H1 (cell line): ENCODE measurements at regions not wholly inside any gene's neighbourhood (a gene's known extent, or its start where the extent isn't known, plus 50 kb on each side); places are given as distances from the start of the nearest gene placed in this dataset.

ENCODE experiments used
- CTCF ChIA-PET: fragments of 300-600 bp; sonication (Branson Sonifier 250); formaldehyde crosslinking; loops from one replicate; lab custom pipeline; 2021; ENCODE audit not compliant: partially characterized antibody; lab: Charles Lee
- POLR2A ChIA-PET: fragments of 300-600 bp; sonication (Branson Sonifier 250); formaldehyde crosslinking; loops from one replicate; lab custom pipeline; 2021; ENCODE audit warnings: inconsistent platforms; ENCODE audit not compliant: partially characterized antibody; lab: Charles Lee
- DNase-seq, 2 experiments: peaks; one replicate each; pipeline versions ENCODE4 v3.0.0 to v3.0.0-alpha.2; 2010 to 2022; ENCODE audit warnings: low spot score in 2 of 2, low read depth in 1 of 2, mixed read lengths in 1 of 2
- FAIRE-seq: peaks from 2 replicates; lab custom pipeline; 2011; peaks lifted over from hg19 to GRCh38; lab: Jason Lieb, UNC
- H2AFZ ChIP-seq: 2 replicates; pipeline ENCODE4 v1.8.1; 2012; ENCODE audit warnings: low read length, inconsistent platforms
- H2AK5ac ChIP-seq: 2 replicates; pipeline ENCODE4 v1.6.1; 2013; ENCODE audit warnings: low read depth, low read length
- H2BK120ac ChIP-seq: replicated peaks from 2 replicates; pipeline ENCODE3; 2013; ENCODE audit warnings: low read depth, low read length, inconsistent platforms
- H2BK12ac ChIP-seq: 2 replicates; pipeline ENCODE4 v1.6.1; 2013; ENCODE audit warnings: low read depth, low read length
- H2BK15ac ChIP-seq: 2 replicates; pipeline ENCODE4 v1.6.1; 2013; ENCODE audit warnings: low read length
- H2BK20ac ChIP-seq: 2 replicates; pipeline ENCODE4 v1.6.1; 2013; ENCODE audit warnings: low read length
- H2BK5ac ChIP-seq: 2 replicates; pipeline ENCODE4 v1.6.1; 2013; ENCODE audit warnings: low read depth, low read length
- H3K14ac ChIP-seq: 2 replicates; pipeline ENCODE4 v1.6.1; 2013; ENCODE audit warnings: inconsistent platforms; ENCODE audit not compliant: insufficient read length
- H3K18ac ChIP-seq: 2 replicates; pipeline ENCODE4 v1.6.1; 2013; ENCODE audit warnings: low read length; ENCODE audit errors: extremely low read depth
- H3K23ac ChIP-seq: 2 replicates; pipeline ENCODE4 v1.6.1; 2013; ENCODE audit warnings: inconsistent platforms; ENCODE audit not compliant: insufficient read length
- H3K23me2 ChIP-seq: 2 replicates; pipeline ENCODE4 v1.6.1; 2013; ENCODE audit warnings: low read depth, low read length
- H3K27ac ChIP-seq: 2 replicates; pipeline ENCODE4 v1.6.1; 2011; ENCODE audit warnings: low read depth, low read length, inconsistent platforms
- H3K27me3 ChIP-seq, 4 experiments: replicated peaks in 1 of 4; 1 replicate in 1 of 4; 2 replicates in 3 of 4; pipeline versions ENCODE4 v1.6.1 to v1.8.1; 2011 to 2013; ENCODE audit warnings: low read length in 3 of 4, mild to moderate bottlenecking in 3 of 4, inconsistent platforms in 2 of 4, mixed read lengths in 2 of 4, moderate library complexity in 1 of 4; ENCODE audit not compliant: control insufficient read depth in 3 of 4, insufficient read depth in 3 of 4; ENCODE audit errors: extremely low read depth in 1 of 4
- H3K36me3 ChIP-seq, 4 experiments: 2 replicates each; pipeline versions ENCODE4 v1.6.1 to v1.8.1; 2011 to 2013; ENCODE audit warnings: mild to moderate bottlenecking in 4 of 4, low read length in 3 of 4, moderate library complexity in 2 of 4, control low read depth in 1 of 4, inconsistent platforms in 1 of 4; ENCODE audit not compliant: insufficient read depth in 4 of 4, control insufficient read depth in 2 of 4
- H3K4ac ChIP-seq: replicated peaks from 2 replicates; pipeline ENCODE3; 2013; ENCODE audit warnings: low read length, low read depth, mixed read lengths, inconsistent platforms; ENCODE audit not compliant: insufficient read length
- H3K4me1 ChIP-seq, 4 experiments: replicated peaks in 1 of 4; 1 replicate in 1 of 4; 2 replicates in 3 of 4; pipeline versions ENCODE4 v1.6.1 to v1.8.1; 2011 to 2013; ENCODE audit warnings: low read length in 3 of 4, inconsistent platforms in 2 of 4, mixed read lengths in 1 of 4; ENCODE audit not compliant: insufficient read depth in 4 of 4, control insufficient read depth in 3 of 4
- H3K4me2 ChIP-seq, 2 experiments: 2 replicates each; pipeline versions ENCODE4 v1.6.1 to v1.8.1; 2011 to 2013; ENCODE audit warnings: low read depth in 2 of 2, low read length in 2 of 2, control low read depth in 1 of 2, inconsistent platforms in 1 of 2, mild to moderate bottlenecking in 1 of 2; ENCODE audit not compliant: insufficient read depth in 1 of 2
- H3K4me3 ChIP-seq, 4 experiments: fragments of 200-600, 300-600 bp in 1 of 4; sonication (generic), shearing (Covaris generic), sonication (Bioruptor Twin) in 1 of 4; 2 replicates each; pipeline versions ENCODE4 v1.5.1 to v1.8.1; 2011 to 2016; ENCODE audit warnings: low read length in 4 of 4, low read depth in 3 of 4, control low read depth in 2 of 4, inconsistent platforms in 2 of 4, mild to moderate bottlenecking in 2 of 4, mixed read lengths in 1 of 4, moderate library complexity in 1 of 4; ENCODE audit not compliant: insufficient read depth in 2 of 4; ENCODE audit errors: extremely low read depth in 1 of 4
- H3K56ac ChIP-seq: replicated peaks from 2 replicates; pipeline ENCODE3; 2013; ENCODE audit warnings: low read depth, mild to moderate bottlenecking, mixed read lengths, low read length, inconsistent platforms; ENCODE audit not compliant: insufficient read length
- H3K79me1 ChIP-seq: 2 replicates; pipeline ENCODE4 v1.6.1; 2013; ENCODE audit warnings: low read depth, low read length, control low read depth
- H3K79me2 ChIP-seq, 2 experiments: 2 replicates each; pipeline versions ENCODE4 v1.6.1 to v1.8.1; 2012 to 2013; ENCODE audit warnings: low read length in 2 of 2, mild to moderate bottlenecking in 2 of 2, inconsistent platforms in 1 of 2; ENCODE audit not compliant: insufficient read depth in 2 of 2, control insufficient read depth in 1 of 2
- H3K9ac ChIP-seq, 4 experiments: replicated peaks in 1 of 4; 1 replicate in 1 of 4; 2 replicates in 3 of 4; pipeline versions ENCODE4 v1.6.1 to v1.8.1; 2011 to 2013; ENCODE audit warnings: low read depth in 3 of 4, low read length in 3 of 4, control low read depth in 2 of 4, mild to moderate bottlenecking in 2 of 4, moderate library complexity in 2 of 4, inconsistent platforms in 1 of 4; ENCODE audit errors: extremely low read depth in 1 of 4
- H3K9me3 ChIP-seq, 2 experiments: 2 replicates each; pipeline versions ENCODE4 v1.6.1 to v1.8.1; 2012 to 2013; ENCODE audit warnings: mild to moderate bottlenecking in 2 of 2, moderate library complexity in 2 of 2, control low read depth in 1 of 2, inconsistent platforms in 1 of 2, low read depth in 1 of 2, low read length in 1 of 2, mixed read lengths in 1 of 2; ENCODE audit not compliant: insufficient read depth in 2 of 2
- H4K20me1 ChIP-seq, 2 experiments: replicated peaks in 1 of 2; 2 replicates each; pipeline versions ENCODE3 to v1.8.1; 2011 to 2013; ENCODE audit warnings: inconsistent platforms in 2 of 2, low read length in 2 of 2, mild to moderate bottlenecking in 1 of 2; ENCODE audit not compliant: insufficient read depth in 2 of 2, control insufficient read depth in 1 of 2
- H4K5ac ChIP-seq: 2 replicates; pipeline ENCODE4 v1.6.1; 2013; ENCODE audit warnings: low read length, low read depth, mixed read lengths, inconsistent platforms; ENCODE audit not compliant: insufficient read length
- H4K8ac ChIP-seq: 2 replicates; pipeline ENCODE4 v1.8.0; 2013; ENCODE audit warnings: mild to moderate bottlenecking, moderate library complexity, low read length, inconsistent platforms; ENCODE audit not compliant: insufficient read depth; ENCODE audit errors: extremely low read depth
- H4K91ac ChIP-seq: replicated peaks from 2 replicates; pipeline ENCODE3; 2013; ENCODE audit warnings: low read length, mixed read lengths, inconsistent platforms; ENCODE audit not compliant: insufficient read length
- POU5F1 ChIP-seq: IDR thresholded peaks from 2 replicates; pipeline ENCODE4 v1.6.1; 2011; ENCODE audit warnings: low read depth, mild to moderate bottlenecking, low read length, moderate library complexity
- SAP30 ChIP-seq: fragments of 300-600 bp; sonication (generic); IDR thresholded peaks from 2 replicates; pipeline ENCODE4 v1.7.1; 2012; ENCODE audit warnings: low read length, moderate library complexity, mild to moderate bottlenecking, inconsistent platforms; ENCODE audit not compliant: insufficient read depth, insufficient replicate concordance
- TAF1 ChIP-seq: IDR thresholded peaks from 2 replicates; pipeline ENCODE4 v1.6.1; 2011; ENCODE audit warnings: mild to moderate bottlenecking, low read depth, low read length
- TCF12 ChIP-seq: IDR thresholded peaks from 2 replicates; pipeline ENCODE4 v1.6.1; 2011; ENCODE audit warnings: low read depth, mild to moderate bottlenecking, low read length
- ZNF274 ChIP-seq: IDR thresholded peaks from 2 replicates; pipeline ENCODE4 v1.7.0; 2012; ENCODE audit warnings: low read length, borderline replicate concordance; ENCODE audit errors: extremely low read depth
- WGBS, 2 experiments: shearing (Covaris generic) in 1 of 2; methylation state at CpG; one replicate each; pipeline versions ENCODE4 v1.1.6 to v1.1.7; 2013 to 2015; ENCODE audit warnings: low lambda C conversion rate in 2 of 2, mixed read lengths in 2 of 2, inconsistent platforms in 1 of 2, low coverage in 1 of 2, missing lambda C conversion rate in 1 of 2; ENCODE audit not compliant: insufficient replicate concordance in 2 of 2, insufficient coverage in 1 of 2, insufficient read length in 1 of 2; ENCODE audit errors: extremely low coverage in 1 of 2, missing lambda C conversion rate in 1 of 2; 5-methylcytosine and 5-hydroxymethylcytosine counted together
- TF ChIP-seq, protein P1 (sequence below), 3 experiments: IDR thresholded peaks; 1 replicate in 2 of 3; 2 replicates in 1 of 3; pipeline versions ENCODE4 v1.5.1 to v1.6.1; 2011; ENCODE audit warnings: low read length in 3 of 3, mild to moderate bottlenecking in 3 of 3, inconsistent platforms in 2 of 3, low read depth in 1 of 3, moderate library complexity in 1 of 3; ENCODE audit not compliant: insufficient read depth in 1 of 3; ENCODE audit errors: control extremely low read depth in 1 of 3

GRCh38 chr14:34119107-34119858, 168.4 kb upstream of the EGLN3 start:
- Histone ChIP-seq H3K27me3 (no peaks in the 10 kb centered on the region), H3K79me1 (no peaks in the 10 kb centered on the region), H2BK120ac (no peak overlapping the region), H2AK5ac (no peak overlapping the region), H2BK15ac (no peak overlapping the region), H3K36me3 (no peaks in the 10 kb centered on the region), H2BK12ac (no peak overlapping the region), H3K27ac (no peak overlapping the region), H2BK5ac (no peak overlapping the region), H4K20me1 (no peaks in the 10 kb centered on the region), H3K23me2 (no peaks in the 10 kb centered on the region), H3K9me3 (no peaks in the 10 kb centered on the region), H3K4ac (no peak overlapping the region), H3K56ac (no peak overlapping the region), H3K18ac (no peak overlapping the region), H3K23ac (no peak overlapping the region), H4K5ac (no peak overlapping the region), H3K4me1 (no peaks in the 10 kb centered on the region; a peak in 1 of 7 replicates), H2BK20ac (no peak overlapping the region), H2AFZ (no peak overlapping the region), H3K14ac (no peak overlapping the region), H3K4me2 (no peak overlapping the region), H3K79me2 (no peaks in the 10 kb centered on the region), H3K9ac (no peak overlapping the region), H4K8ac (no peak overlapping the region), H4K91ac (no peak overlapping the region), H3K4me3 (no peak overlapping the region)
- ChIA-PET POLR2A (no interaction called here), CTCF (interaction anchor here (1.3 kb wide), 1 partner anchor 21 kb away, joined by 3 read pairs; no protein-coding TSS in a partner anchor)
- DNase-seq: no peak
- no peak for FAIRE-seq
- no peak for TF ChIP-seq SAP30
- TF ChIP-seq, protein P1, sequence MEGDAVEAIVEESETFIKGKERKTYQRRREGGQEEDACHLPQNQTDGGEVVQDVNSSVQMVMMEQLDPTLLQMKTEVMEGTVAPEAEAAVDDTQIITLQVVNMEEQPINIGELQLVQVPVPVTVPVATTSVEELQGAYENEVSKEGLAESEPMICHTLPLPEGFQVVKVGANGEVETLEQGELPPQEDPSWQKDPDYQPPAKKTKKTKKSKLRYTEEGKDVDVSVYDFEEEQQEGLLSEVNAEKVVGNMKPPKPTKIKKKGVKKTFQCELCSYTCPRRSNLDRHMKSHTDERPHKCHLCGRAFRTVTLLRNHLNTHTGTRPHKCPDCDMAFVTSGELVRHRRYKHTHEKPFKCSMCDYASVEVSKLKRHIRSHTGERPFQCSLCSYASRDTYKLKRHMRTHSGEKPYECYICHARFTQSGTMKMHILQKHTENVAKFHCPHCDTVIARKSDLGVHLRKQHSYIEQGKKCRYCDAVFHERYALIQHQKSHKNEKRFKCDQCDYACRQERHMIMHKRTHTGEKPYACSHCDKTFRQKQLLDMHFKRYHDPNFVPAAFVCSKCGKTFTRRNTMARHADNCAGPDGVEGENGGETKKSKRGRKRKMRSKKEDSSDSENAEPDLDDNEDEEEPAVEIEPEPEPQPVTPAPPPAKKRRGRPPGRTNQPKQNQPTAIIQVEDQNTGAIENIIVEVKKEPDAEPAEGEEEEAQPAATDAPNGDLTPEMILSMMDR (IDR thresholded peaks at IDR 0.05; ENCODE audit: control extremely low read depth in 1 of 3, insufficient read depth in 1 of 3, low read depth in 1 of 3, low read length in 3 of 3): no peak
- TF ChIP-seq TAF1: no peak
- TF ChIP-seq ZNF274: no peak
- no peak for TF ChIP-seq POU5F1
- no peak for TF ChIP-seq TCF12
- 86% methylated on average over 5 of the region's 5 CpGs; no CpG with 5 or more reads in 1 of the 2 experiments for WGBS, 2 experiments
